ENCODE measurements at regions not wholly inside any gene's neighbourhood (a gene's known extent, or its start where the extent isn't known, plus 50 kb on each side); places are given as distances from the start of the nearest gene placed in this dataset.

GRCh38 chr17:79204261-79204660 lies 129.6 kb downstream of the ENGASE start:
- no peak for TF ChIP-seq CTCF (conservative IDR thresholded peaks at IDR 0.05)
- no peak for TF ChIP-seq ZFX (IDR thresholded peaks at IDR 0.05)

Data from C4-2B (cell line).